ENCODE measurements at regions not wholly inside any gene's neighbourhood (a gene's known extent, or its start where the extent isn't known, plus 50 kb on each side); places are given as distances from the start of the nearest gene placed in this dataset.

GRCh38 chr5:61603211-61603908, 271.3 kb downstream of the ZSWIM6 start:
- peak; percentile 3 for TF ChIP-seq CTCF (IDR thresholded peaks at IDR 0.05; ENCODE audit: low read length, missing control alignments)
- H3K4me3 ChIP-seq (replicated peaks; ENCODE audit: low read depth, low read length), result no peak overlapping the region
- no peak for DNase-seq (ENCODE audit: low read depth)

DNA sequence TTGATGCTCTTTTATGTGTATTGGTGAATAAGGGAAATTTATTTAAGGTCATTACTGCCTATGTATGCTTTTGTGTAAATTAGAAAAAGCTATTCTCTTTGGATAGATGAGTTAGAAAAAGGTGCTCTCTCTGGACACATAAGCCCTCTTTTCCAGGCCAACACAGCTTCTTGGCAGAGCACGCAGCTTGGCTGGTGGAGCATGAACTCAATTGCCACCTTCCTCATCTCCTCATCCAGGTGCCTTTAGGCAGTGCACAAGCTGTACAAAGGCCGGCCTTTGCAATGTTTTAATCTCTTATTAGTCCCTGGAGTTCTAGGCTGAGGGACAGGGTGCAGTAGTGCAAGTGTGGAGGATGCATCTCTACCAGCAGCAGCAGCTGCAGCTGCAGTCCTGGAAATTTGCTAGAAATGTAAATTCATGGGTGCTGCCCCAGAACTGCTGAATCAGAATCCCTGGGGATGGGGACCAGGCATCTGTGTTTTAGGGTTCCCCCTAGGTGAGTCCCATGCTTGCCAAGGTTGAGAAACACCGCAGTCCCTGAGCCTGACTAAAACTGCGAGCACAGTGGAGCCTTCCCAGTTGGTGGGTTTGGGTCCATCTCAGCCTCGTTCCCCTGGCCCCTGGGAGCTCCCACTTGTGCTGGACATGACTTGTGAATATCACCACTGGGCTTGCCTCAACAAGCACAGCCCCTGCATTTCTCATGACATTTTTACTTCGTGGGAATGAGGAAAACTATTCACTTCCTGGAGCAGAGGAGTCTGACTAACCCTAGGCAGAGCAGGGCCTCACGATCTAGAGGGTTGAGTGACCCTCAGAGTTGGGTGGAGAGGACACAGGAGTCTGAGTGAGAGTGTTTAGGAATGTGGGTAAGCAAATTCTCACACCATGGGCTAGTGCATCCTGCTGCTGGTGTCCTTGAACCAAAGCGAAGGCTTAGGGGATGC, 272.3 kb downstream of the ZSWIM6 start:
- no peak for TF ChIP-seq CTCF (IDR thresholded peaks at IDR 0.05; ENCODE audit: low read length, missing control alignments)
- H3K4me3 ChIP-seq (replicated peaks; ENCODE audit: low read depth, low read length), result no peak overlapping the region
- no peak for DNase-seq (ENCODE audit: low read depth)

DNA sequence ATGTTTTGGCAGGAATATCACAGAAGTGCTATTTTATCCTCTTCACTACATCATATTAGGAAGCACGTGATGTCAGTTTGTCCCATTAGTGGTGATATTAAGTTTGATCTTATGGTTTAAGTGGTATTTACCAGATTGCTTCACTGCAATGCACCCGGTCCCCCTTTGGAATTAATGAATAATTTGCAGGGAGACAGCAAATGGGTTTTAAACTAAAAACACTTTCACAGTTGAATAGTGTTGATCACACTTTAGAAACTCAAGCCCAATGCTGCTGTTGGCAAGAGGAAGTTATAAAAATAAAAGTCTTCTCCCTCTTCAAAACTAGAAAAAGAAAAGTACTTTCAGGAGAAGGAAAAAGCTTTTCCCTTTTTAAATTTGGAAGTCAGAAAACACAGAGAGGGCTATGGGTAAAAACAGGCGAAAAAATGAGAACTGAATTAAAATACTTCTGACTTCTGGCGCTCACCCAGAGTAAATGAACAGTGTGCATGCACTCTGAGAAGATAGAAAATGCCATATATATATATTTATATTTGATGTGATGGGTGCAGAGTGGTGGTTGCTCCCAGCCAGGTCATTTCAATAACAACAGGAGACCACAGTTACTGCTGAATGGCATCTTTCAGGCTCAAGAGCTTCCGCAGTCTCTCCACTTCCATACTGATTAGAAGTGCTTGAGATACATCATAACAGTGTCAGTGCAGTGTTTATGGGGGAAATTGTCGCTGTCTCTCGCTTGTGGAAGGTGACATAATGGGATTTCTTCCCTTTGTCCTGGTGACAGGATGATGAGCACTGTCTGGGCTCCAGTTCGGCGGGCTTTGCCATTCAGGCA, 278.0 kb downstream of the ZSWIM6 start:
- H3K4me3 ChIP-seq (replicated peaks; ENCODE audit: low read depth, low read length), result no peak overlapping the region
- no peak for TF ChIP-seq CTCF (IDR thresholded peaks at IDR 0.05; ENCODE audit: low read length, missing control alignments)
- DNase-seq (ENCODE audit: low read depth), result no peak

- no peak for TF ChIP-seq CTCF (IDR thresholded peaks at IDR 0.05; ENCODE audit: low read length, missing control alignments)
These were observed 278.6 kb downstream of the ZSWIM6 start for GRCh38 chr5:61610678-61611024.

DNA sequence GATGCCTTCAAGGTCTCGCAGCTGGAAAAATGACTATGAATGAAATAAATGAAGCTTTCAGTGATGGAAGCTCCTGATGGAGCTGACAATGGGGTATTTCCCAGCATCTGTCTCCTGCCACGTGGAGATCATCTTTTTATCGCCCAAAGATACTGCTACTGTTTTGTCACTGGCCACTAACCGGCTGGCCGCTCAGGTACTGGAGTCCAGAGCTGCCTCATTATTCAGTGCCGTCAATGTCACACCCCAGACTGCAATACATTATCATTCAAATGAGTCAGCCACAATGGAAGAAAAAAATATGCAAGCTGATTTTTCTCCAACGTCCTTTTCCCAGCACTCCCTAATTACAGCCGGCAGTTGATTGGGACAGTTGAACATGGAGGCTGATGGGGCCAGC, 280.4 kb downstream of the ZSWIM6 start:
- TF ChIP-seq CTCF (IDR thresholded peaks at IDR 0.05; ENCODE audit: low read length, missing control alignments), result no peak
- no peak for DNase-seq (ENCODE audit: low read depth)
- H3K4me3 ChIP-seq (replicated peaks; ENCODE audit: low read depth, low read length), result no peak overlapping the region

More at GRCh38 chr5:61610678-61611024, 278.6 kb downstream of the ZSWIM6 start:
- H3K4me3 ChIP-seq (replicated peaks; ENCODE audit: low read depth, low read length), result no peak overlapping the region
- no peak for DNase-seq (ENCODE audit: low read depth)

DNA sequence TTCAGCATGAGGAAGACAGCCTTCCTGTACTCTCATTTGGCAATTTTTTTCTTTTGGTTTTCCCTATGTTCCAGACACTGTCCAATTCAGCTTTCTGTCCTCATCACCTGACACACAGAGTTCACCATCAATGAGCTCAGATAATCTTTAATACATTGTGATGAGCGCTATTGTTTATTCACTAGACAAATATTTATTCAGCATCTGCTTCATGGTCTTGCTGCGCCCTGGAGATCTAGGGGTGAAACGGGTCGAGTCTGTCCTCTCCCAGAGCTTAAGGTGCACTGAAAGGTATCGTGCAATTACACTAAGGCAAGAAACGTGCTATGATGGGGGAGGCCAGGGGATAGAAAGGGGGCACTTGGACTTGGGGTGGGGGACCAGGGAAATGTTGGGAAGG, 281.6 kb downstream of the ZSWIM6 start:
- TF ChIP-seq CTCF (IDR thresholded peaks at IDR 0.05; ENCODE audit: low read length, missing control alignments), result no peak
- no peak for DNase-seq (ENCODE audit: low read depth)
- H3K4me3 ChIP-seq (replicated peaks; ENCODE audit: low read depth, low read length), result no peak overlapping the region
